GM12872 (cell line): ENCODE measurements at regions not wholly inside any gene's neighbourhood (a gene's known extent, or its start where the extent isn't known, plus 50 kb on each side); places are given as distances from the start of the nearest gene placed in this dataset.

Source experiments
- CTCF ChIP-seq: IDR thresholded peaks from 3 replicates; pipeline ENCODE4 v1.5.1; 2011; ENCODE audit warnings: low read depth, mild to moderate bottlenecking, low read length, moderate library complexity; ENCODE audit not compliant: insufficient read depth

GRCh38 chr6:81612136-81612535, 140.3 kb downstream of the TENT5A start:
- no peak for TF ChIP-seq CTCF

GRCh38 chr6:81609736-81610135, 142.7 kb downstream of the TENT5A start:
- TF ChIP-seq CTCF = no peak

- no peak for TF ChIP-seq CTCF
These were observed 143.7 kb downstream of the TENT5A start for GRCh38 chr6:81608776-81609175.

- no peak for TF ChIP-seq CTCF
These were observed 145.5 kb downstream of the TENT5A start for GRCh38 chr6:81606965-81607381.

GRCh38 chr6:81605526-81605925, 147.0 kb downstream of the TENT5A start:
- no peak for TF ChIP-seq CTCF

- TF ChIP-seq CTCF = no peak
These were observed 150.6 kb downstream of the TENT5A start for GRCh38 chr6:81601918-81602317.

GRCh38 chr6:81594501-81594900, 158.0 kb downstream of the TENT5A start:
- TF ChIP-seq CTCF = no peak

GRCh38 chr6:81590314-81590691, 162.2 kb downstream of the TENT5A start:
- TF ChIP-seq CTCF = no peak
